Fibroblast of peridontal ligament (primary cell): ENCODE measurements at regions not wholly inside any gene's neighbourhood (a gene's known extent, or its start where the extent isn't known, plus 50 kb on each side); places are given as distances from the start of the nearest gene placed in this dataset.

Experiments
- DNase-seq: peaks from one replicate; pipeline ENCODE4 v3.0.0-alpha.2; 2010; ENCODE audit errors: extremely low read depth

DNA sequence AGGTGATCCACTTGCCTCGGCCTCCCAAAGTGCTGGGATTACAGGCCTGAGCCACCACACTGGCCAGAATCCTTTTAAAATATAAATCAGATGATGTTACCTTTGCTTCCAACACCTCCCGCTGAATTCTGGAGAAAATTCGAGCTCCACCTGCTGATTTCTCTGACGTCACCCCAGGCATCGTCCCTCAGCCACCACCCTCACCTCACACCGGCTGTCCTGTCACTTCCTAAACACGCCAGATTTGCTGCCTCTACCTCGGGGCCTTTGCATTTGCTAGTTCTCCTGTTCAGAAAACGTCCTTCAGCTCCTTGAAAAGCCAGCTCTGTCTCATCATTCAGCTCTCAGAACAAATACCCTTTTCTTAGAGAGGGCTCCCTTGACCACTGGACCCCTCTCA, 57.9 kb downstream of the FBXO2 start:
- DNase-seq: no peak

DNA sequence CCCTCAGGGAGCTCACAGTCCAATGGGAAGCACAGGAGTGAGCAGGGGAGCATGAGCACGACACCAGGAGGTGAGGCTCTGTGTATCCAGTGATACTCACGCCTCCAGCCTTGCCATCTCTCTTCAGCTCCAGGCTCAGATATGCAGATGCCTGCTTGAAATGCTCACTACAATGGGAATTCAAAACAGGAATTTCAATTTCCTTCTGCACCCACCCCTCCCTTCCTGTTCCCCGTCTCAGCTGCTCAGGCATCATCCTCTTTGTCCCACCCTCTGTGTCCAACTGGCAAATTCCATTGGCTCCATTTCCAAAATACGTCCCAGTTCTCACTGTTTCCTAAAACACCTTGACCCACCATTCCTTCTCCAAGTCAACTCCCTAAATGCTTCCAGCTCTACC, 58.9 kb downstream of the FBXO2 start:
- DNase-seq: no peak

DNA sequence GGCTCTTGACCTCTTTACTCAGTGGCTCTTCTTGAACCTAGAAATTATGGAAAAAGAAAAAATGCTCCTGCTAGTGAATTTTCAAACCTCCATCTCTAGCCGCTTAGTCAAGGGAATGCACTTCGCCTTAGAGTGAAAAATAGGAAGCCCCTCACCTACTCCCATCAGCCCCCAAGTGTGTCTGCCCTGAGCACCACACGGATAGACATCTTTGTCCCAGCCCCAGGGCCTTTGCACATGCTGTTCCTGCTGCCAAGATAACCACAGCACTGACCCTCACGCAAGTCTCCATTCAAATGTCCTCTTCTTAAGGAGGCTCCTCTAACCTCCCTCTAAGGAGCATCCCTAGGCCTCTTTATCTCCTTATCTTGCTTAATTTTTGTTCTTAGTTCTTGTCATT, 59.6 kb downstream of the FBXO2 start:
- DNase-seq: no peak

DNA sequence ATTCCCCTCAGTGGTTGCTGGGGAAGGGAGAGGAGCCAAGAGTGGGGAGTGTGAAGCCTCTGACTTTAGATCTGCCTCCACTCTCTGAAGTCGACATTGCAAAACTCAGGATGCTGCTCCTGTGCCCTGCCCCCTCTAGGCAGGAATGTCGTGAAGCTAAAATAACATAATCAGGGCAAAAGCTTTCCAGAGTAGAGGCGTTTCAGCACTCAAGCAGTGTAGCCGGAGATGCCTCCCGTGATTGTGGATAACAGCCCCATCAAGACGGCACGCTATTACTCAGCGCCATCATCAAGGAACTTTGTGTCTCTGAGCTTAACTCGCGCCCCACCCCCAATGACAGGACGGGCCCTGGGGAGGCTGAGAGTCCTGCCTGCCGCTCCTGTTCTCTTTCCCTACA, 60.0 kb downstream of the FBXO2 start:
- peak; percentile 7 for DNase-seq

DNA sequence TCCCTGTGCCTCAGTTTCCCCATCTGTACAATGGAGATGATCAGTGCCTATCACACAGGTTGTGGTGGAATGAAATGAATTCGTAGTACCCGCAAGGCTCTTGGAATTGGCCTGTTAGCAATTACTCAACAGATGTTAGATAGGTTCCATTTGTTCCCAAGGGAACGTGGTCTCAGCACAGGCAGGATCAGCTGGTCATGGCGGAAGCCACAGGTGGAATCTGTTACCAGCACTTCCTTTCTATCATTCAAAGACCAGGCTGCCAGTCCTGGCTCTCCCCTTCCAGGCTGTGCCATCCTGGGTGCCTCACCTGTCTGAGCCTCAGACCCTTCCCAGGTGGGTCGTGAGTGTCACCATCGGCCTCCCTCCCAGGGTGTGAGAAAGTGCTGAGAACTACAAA, 61.5 kb downstream of the FBXO2 start:
- no peak for DNase-seq

DNA sequence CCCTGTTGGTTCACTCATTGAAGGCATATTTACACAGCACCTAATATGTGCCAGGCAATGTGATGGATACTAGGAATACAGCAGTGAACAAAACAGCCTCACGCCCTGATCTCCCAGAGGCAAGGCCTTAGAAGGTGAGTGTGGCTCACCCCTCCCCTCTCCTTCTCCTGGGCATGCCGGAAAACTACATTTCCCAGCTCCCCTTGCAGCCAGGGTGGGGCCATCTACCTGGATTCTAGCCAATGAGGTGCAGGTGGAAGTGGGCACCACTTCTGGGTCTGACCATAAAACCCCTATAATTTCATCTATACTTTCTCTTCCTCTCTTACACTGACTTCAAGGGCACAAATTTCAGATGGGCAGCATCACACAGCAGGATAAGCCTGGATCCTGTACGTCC, 63.8 kb downstream of the FBXO2 start:
- DNase-seq: no peak
